ENCODE measurements at regions not wholly inside any gene's neighbourhood (a gene's known extent, or its start where the extent isn't known, plus 50 kb on each side); places are given as distances from the start of the nearest gene placed in this dataset.
"Not testable (repeated sequence)": the region's sequence is repeated elsewhere in the genome, so short reads cannot be mapped to it uniquely, and the experiment has no call there.

DNA sequence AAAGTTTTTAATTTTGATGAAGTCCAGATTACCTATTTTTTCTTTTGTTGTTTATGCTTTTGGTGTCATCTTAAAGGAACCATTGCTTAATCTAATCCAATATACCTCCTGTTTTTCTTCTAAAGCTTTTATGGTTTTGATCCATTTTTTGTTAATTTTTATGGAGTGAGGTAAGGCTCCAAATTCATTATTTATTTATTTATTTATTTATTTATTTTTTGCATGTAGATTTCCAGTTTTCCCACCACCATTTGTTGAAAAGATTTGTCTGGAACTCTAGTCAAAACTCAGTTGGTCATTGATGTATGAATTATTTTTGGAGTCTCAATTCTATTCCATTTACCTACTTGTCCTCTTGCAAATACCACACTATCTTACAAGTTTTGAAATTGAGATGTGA is 99.4 kb upstream of the RBMS1 start:
- Histone ChIP-seq H3K4me1 (ENCODE audit: control insufficient read depth, insufficient read depth, low read length) (no peaks in the 10 kb centered on the region), H3K27ac (ENCODE audit: low read length) (no peak overlapping the region), H3K36me3 (ENCODE audit: control insufficient read depth, insufficient read depth, low read length) (no peaks in the 10 kb centered on the region), H3K4me3 (ENCODE audit: low read depth in 2 of 2, low read length in 2 of 2) (no peak overlapping the region), H3K9me3 (ENCODE audit: control insufficient read depth, insufficient read depth, low read depth, low read length) (peaks cover 6% of the 10 kb centered on the region; the same call in 1 of the 2 replicates), H3K27me3 (ENCODE audit: control insufficient read depth, insufficient read depth, low read length) (no peaks in the 10 kb centered on the region)
- intact Hi-C loops (cut with micrococcal nuclease; ENCODE audit: unreplicated experiment) (no loop called here), in situ Hi-C loops (cut with HindIII; ENCODE audit: low pct_unique_long_range_greater_than_20kb, low sequenced_read_pairs) (no loop called here)
- no TSS peak for BruUV-seq (replicated peaks)
- TF ChIP-seq, protein P1, sequence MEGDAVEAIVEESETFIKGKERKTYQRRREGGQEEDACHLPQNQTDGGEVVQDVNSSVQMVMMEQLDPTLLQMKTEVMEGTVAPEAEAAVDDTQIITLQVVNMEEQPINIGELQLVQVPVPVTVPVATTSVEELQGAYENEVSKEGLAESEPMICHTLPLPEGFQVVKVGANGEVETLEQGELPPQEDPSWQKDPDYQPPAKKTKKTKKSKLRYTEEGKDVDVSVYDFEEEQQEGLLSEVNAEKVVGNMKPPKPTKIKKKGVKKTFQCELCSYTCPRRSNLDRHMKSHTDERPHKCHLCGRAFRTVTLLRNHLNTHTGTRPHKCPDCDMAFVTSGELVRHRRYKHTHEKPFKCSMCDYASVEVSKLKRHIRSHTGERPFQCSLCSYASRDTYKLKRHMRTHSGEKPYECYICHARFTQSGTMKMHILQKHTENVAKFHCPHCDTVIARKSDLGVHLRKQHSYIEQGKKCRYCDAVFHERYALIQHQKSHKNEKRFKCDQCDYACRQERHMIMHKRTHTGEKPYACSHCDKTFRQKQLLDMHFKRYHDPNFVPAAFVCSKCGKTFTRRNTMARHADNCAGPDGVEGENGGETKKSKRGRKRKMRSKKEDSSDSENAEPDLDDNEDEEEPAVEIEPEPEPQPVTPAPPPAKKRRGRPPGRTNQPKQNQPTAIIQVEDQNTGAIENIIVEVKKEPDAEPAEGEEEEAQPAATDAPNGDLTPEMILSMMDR (IDR thresholded peaks at IDR 0.05), result no peak
- TF ChIP-seq REST (IDR thresholded peaks at IDR 0.05; ENCODE audit: insufficient read depth in 1 of 2, low read depth in 2 of 2, low read length in 1 of 2) (no peak), TCF7L2 (IDR thresholded peaks at IDR 0.05; ENCODE audit: low read depth, low read length) (no peak), POLR2AphosphoS5 (IDR thresholded peaks at IDR 0.05; ENCODE audit: low read depth, low read length) (no peak), SIN3A (IDR thresholded peaks at IDR 0.05; ENCODE audit: borderline replicate concordance, insufficient read depth, low read depth, low read length) (no peak)
- ChIA-PET POLR2A (no interaction called here), CTCF (no interaction called here)
- no peak for ATAC-seq
- no peak for DNase-seq (ENCODE audit: low read depth, low spot score)

- ChIA-PET POLR2A (no interaction called here), CTCF (no interaction called here)
- Histone ChIP-seq H3K4me1 (ENCODE audit: control insufficient read depth, insufficient read depth, low read length) (no peaks in the 10 kb centered on the region), H3K4me3 (ENCODE audit: low read depth in 2 of 2, low read length in 2 of 2) (no peak overlapping the region), H3K9me3 (ENCODE audit: control insufficient read depth, insufficient read depth, low read depth, low read length) (0 out of 2 replicates have a peak, but pooled peaks cover 6% of the 10 kb centered on the region), H3K27me3 (ENCODE audit: control insufficient read depth, insufficient read depth, low read length) (no peaks in the 10 kb centered on the region), H3K27ac (ENCODE audit: low read length) (no peak overlapping the region), H3K36me3 (ENCODE audit: control insufficient read depth, insufficient read depth, low read length) (no peaks in the 10 kb centered on the region)
- DNase-seq (ENCODE audit: low read depth, low spot score) (no peak), ATAC-seq (no peak)
- TF ChIP-seq, protein P1 (IDR thresholded peaks at IDR 0.05), result no peak
- TF ChIP-seq SIN3A (IDR thresholded peaks at IDR 0.05; ENCODE audit: borderline replicate concordance, insufficient read depth, low read depth, low read length) (no peak), POLR2AphosphoS5 (IDR thresholded peaks at IDR 0.05; ENCODE audit: low read depth, low read length) (no peak), REST (IDR thresholded peaks at IDR 0.05; ENCODE audit: insufficient read depth in 1 of 2, low read depth in 2 of 2, low read length in 1 of 2) (no peak), TCF7L2 (IDR thresholded peaks at IDR 0.05; ENCODE audit: low read depth, low read length) (no peak)
- BruUV-seq (replicated peaks), result no TSS peak
- intact Hi-C loops (cut with micrococcal nuclease; ENCODE audit: unreplicated experiment) (no loop called here), in situ Hi-C loops (cut with HindIII; ENCODE audit: low pct_unique_long_range_greater_than_20kb, low sequenced_read_pairs) (no loop called here)
Measured at GRCh38 chr2:160596441-160596840, 102.8 kb upstream of the RBMS1 start.

- DNase-seq (ENCODE audit: low read depth, low spot score); POLR2A ChIA-PET; ATAC-seq; intact Hi-C loops (cut with micrococcal nuclease; ENCODE audit: unreplicated experiment); in situ Hi-C loops (cut with HindIII; ENCODE audit: low pct_unique_long_range_greater_than_20kb, low sequenced_read_pairs); H3K27me3 ChIP-seq (ENCODE audit: control insufficient read depth, insufficient read depth, low read length); H3K4me3 ChIP-seq (ENCODE audit: low read depth in 2 of 2, low read length in 2 of 2); H3K9me3 ChIP-seq (ENCODE audit: control insufficient read depth, insufficient read depth, low read depth, low read length); BruUV-seq (replicated peaks); H3K4me1 ChIP-seq (ENCODE audit: control insufficient read depth, insufficient read depth, low read length); H3K36me3 ChIP-seq (ENCODE audit: control insufficient read depth, insufficient read depth, low read length); H3K27ac ChIP-seq (ENCODE audit: low read length): not testable (repeated sequence)
- CTCF ChIA-PET, result interaction anchor here (0.6 kb wide), 1 partner anchor 473 kb away, joined by 5 read pairs; no protein-coding TSS in a partner anchor
Measured at GRCh38 chr2:160600437-160600836, 106.8 kb upstream of the RBMS1 start.

All from Panc1 (cell line).